SK-N-SH (cell line): ENCODE measurements at regions not wholly inside any gene's neighbourhood (a gene's known extent, or its start where the extent isn't known, plus 50 kb on each side); places are given as distances from the start of the nearest gene placed in this dataset.

Experiments
- CTCF ChIA-PET: fragments of 300-600, 350-600 bp; formaldehyde crosslinking; extraction: SDS; loops from one replicate; lab custom pipeline; 2021; lab: Yijun Ruan, JAX
- POLR2A ChIA-PET: fragments of 350-600 bp; sonication (Branson Sonifier 250); formaldehyde crosslinking; extraction: SDS; loops from one replicate; lab custom pipeline; 2020; ENCODE audit warnings: antibody characterized with exemption, inconsistent platforms; lab: Yijun Ruan, JAX
- DNase-seq: peaks from one replicate; pipeline ENCODE4 v3.0.0; 2012
- H2AFZ ChIP-seq: fragments of 200-600 bp; sonication (generic); 2 replicates; pipeline ENCODE4 v1.8.1; 2016; ENCODE audit warnings: antibody characterized with exemption, mild to moderate bottlenecking, low read depth
- H3F3A ChIP-seq: fragments of 200-600 bp; sonication (generic); replicated peaks from 2 replicates; pipeline ENCODE3; 2016; ENCODE audit warnings: antibody characterized with exemption, mild to moderate bottlenecking; ENCODE audit not compliant: insufficient read depth
- H3K27ac ChIP-seq, 2 experiments: fragments of 200-500 bp in 1 of 2; fragments of 200-600 bp in 1 of 2; sonication (Bioruptor generic) in 1 of 2; sonication (generic), shearing (Covaris generic) in 1 of 2; 2 replicates each; pipeline versions ENCODE4 v1.5.1 to v1.6.1; 2014 to 2016; ENCODE audit warnings: low read depth in 2 of 2, inconsistent platforms in 1 of 2, low read length in 1 of 2, mild to moderate bottlenecking in 1 of 2, mixed read lengths in 1 of 2
- H3K27me3 ChIP-seq: fragments of 200-600 bp; sonication (generic), shearing (Covaris generic); 2 replicates; pipeline ENCODE4 v1.6.1; 2016; ENCODE audit warnings: mixed run types; ENCODE audit not compliant: insufficient read depth
- H3K36me3 ChIP-seq, 2 experiments: fragments of 200-500 bp in 1 of 2; fragments of 200-600 bp in 1 of 2; sonication (Bioruptor generic) in 1 of 2; sonication (generic) in 1 of 2; replicated peaks in 1 of 2; 2 replicates each; pipeline versions ENCODE3 to v1.5.1; 2014 to 2016; ENCODE audit warnings: low read length in 1 of 2, mild to moderate bottlenecking in 1 of 2; ENCODE audit not compliant: insufficient read depth in 2 of 2, control insufficient read depth in 1 of 2
- H3K4me1 ChIP-seq, 2 experiments: fragments of 200-500 bp in 1 of 2; fragments of 200-600 bp in 1 of 2; sonication (Bioruptor generic) in 1 of 2; sonication (generic), shearing (Covaris generic) in 1 of 2; 2 replicates each; pipeline versions ENCODE4 v1.5.1 to v1.6.1; 2014 to 2016; ENCODE audit warnings: low read depth in 1 of 2, low read length in 1 of 2, mixed run types in 1 of 2; ENCODE audit not compliant: insufficient read depth in 2 of 2, control insufficient read depth in 1 of 2
- H3K4me2 ChIP-seq: fragments of 200-600 bp; sonication (generic), shearing (Covaris generic); 2 replicates; pipeline ENCODE4 v1.6.1; 2017; ENCODE audit warnings: mixed run types
- H3K4me3 ChIP-seq, 2 experiments: fragments of 200-500 bp in 1 of 2; fragments of 200-600 bp in 1 of 2; sonication (Bioruptor generic) in 1 of 2; sonication (generic), shearing (Covaris generic) in 1 of 2; 2 replicates each; pipeline versions ENCODE4 v1.5.1 to v1.8.1; 2014 to 2016; ENCODE audit warnings: low read depth in 2 of 2, inconsistent platforms in 1 of 2, low read length in 1 of 2, mild to moderate bottlenecking in 1 of 2, mixed read lengths in 1 of 2, moderate library complexity in 1 of 2
- H3K79me2 ChIP-seq: fragments of 200-600 bp; sonication (generic); 2 replicates; pipeline ENCODE4 v1.8.1; 2017; ENCODE audit warnings: mild to moderate bottlenecking; ENCODE audit not compliant: insufficient read depth
- H3K9ac ChIP-seq: fragments of 200-600 bp; sonication (generic); 2 replicates; pipeline ENCODE4 v1.6.1; 2017; ENCODE audit warnings: mixed run types
- H3K9me2 ChIP-seq: fragments of 200-600 bp; sonication (generic); 2 replicates; pipeline ENCODE4 v1.6.1; 2017; ENCODE audit warnings: mixed run types
- H3K9me3 ChIP-seq: fragments of 200-600 bp; sonication (generic); 2 replicates; pipeline ENCODE4 v1.6.1; 2017; ENCODE audit warnings: mixed run types, mild to moderate bottlenecking, moderate library complexity
- H4K20me1 ChIP-seq: fragments of 200-600 bp; sonication (generic); 2 replicates; pipeline ENCODE4 v1.6.1; 2017; ENCODE audit warnings: mild to moderate bottlenecking, mixed run types; ENCODE audit not compliant: insufficient read depth
- EZH2phosphoT487 ChIP-seq: fragments of 200-600 bp; sonication (generic); IDR thresholded peaks from 2 replicates; pipeline ENCODE4 v1.6.1; 2017; ENCODE audit warnings: low read depth, mixed run types, mild to moderate bottlenecking, antibody characterized with exemption, moderate library complexity, borderline replicate concordance
- FOSL2 ChIP-seq: IDR thresholded peaks from 2 replicates; pipeline ENCODE4 v1.4.0; 2012; ENCODE audit warnings: low read depth, mild to moderate bottlenecking, moderate library complexity, borderline replicate concordance
- FOXM1 ChIP-seq: IDR thresholded peaks from 2 replicates; pipeline ENCODE4 v1.4.0; 2012; ENCODE audit warnings: low read depth, mild to moderate bottlenecking
- JUND ChIP-seq: IDR thresholded peaks from 2 replicates; pipeline ENCODE4 v1.4.0; 2012
- MXI1 ChIP-seq: IDR thresholded peaks from 2 replicates; pipeline ENCODE4 v1.6.1; 2012; ENCODE audit warnings: mild to moderate bottlenecking, low read depth, low read length, improper control_type of control experiment
- PBX3 ChIP-seq: IDR thresholded peaks from 2 replicates; pipeline ENCODE4; 2012
- POLR2AphosphoS5 ChIP-seq: IDR thresholded peaks from 2 replicates; pipeline ENCODE4 v1.6.1; 2012; ENCODE audit warnings: low read depth, low read length
- REST ChIP-seq: IDR thresholded peaks from 2 replicates; pipeline ENCODE4 v1.6.1; 2012; ENCODE audit warnings: mild to moderate bottlenecking, low read depth, low read length, moderate library complexity
- RFX5 ChIP-seq: IDR thresholded peaks from 2 replicates; pipeline ENCODE4 v1.6.1; 2012; ENCODE audit warnings: mild to moderate bottlenecking, improper control_type of control experiment, low read length
- RXRA ChIP-seq: IDR thresholded peaks from 2 replicates; pipeline ENCODE4 v1.4.0; 2012; ENCODE audit warnings: low read depth, mild to moderate bottlenecking, borderline replicate concordance
- SIN3A ChIP-seq: IDR thresholded peaks from 2 replicates; pipeline ENCODE4 v1.6.1; 2012; ENCODE audit warnings: low read depth, mild to moderate bottlenecking, low read length, moderate library complexity, borderline replicate concordance
- TAF1 ChIP-seq: IDR thresholded peaks from 2 replicates; pipeline ENCODE4 v1.6.1; 2012; ENCODE audit warnings: low read depth, mild to moderate bottlenecking, low read length, moderate library complexity, borderline replicate concordance
- TCF12 ChIP-seq: IDR thresholded peaks from 2 replicates; pipeline ENCODE4 v1.4.0; 2012
- TEAD4 ChIP-seq: IDR thresholded peaks from 2 replicates; pipeline ENCODE4 v1.4.0; 2012; ENCODE audit warnings: mild to moderate bottlenecking, borderline replicate concordance; ENCODE audit not compliant: insufficient read depth
- USF2 ChIP-seq: fragments of 150-350 bp; IDR thresholded peaks from 2 replicates; pipeline ENCODE4 v1.6.1; 2017; ENCODE audit warnings: antibody characterized with exemption, low read length, low read depth, borderline replicate concordance
- YY1 ChIP-seq: IDR thresholded peaks from 2 replicates; pipeline ENCODE4 v1.4.0; 2012; ENCODE audit warnings: low read depth, mild to moderate bottlenecking
- WGBS: methylation state at CpG from one replicate; pipeline ENCODE4 v1.1.6; 2017; ENCODE audit warnings: low lambda C conversion rate; 5-methylcytosine and 5-hydroxymethylcytosine counted together
- TF ChIP-seq, protein P1 (sequence below): IDR thresholded peaks from 2 replicates; pipeline ENCODE4 v1.4.0; 2012; ENCODE audit warnings: low read depth, borderline replicate concordance
- TF ChIP-seq, protein P2 (sequence below): fragments of 150-350 bp; IDR thresholded peaks from 2 replicates; pipeline ENCODE4 v1.6.1; 2016; ENCODE audit warnings: mild to moderate bottlenecking, low read depth, low read length

DNA sequence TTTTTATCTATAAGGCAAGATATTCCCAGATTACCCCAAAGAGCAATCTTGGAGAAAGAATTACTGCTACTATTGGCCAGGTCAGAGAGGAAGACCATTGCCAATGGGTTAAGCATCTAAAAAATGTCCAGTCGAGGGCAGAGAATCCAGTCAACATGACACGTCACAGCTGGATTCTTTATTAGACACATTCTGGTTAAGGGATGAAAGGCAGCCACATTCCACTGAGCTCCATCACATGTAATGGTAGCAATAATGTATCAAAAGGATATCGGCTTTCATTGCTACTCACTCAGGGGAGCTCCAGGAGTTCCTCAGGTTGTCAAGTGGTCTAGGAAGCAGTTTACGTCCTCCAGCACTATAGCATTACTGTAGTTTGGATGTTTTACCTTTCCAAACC, 421.1 kb downstream of the PLOD2 start:
- H3K4me1 ChIP-seq, result no peaks in the 10 kb centered on the region
- no peaks in the 10 kb centered on the region for H3K79me2 ChIP-seq
- H3K9ac ChIP-seq, result no peak overlapping the region
- no peaks in the 10 kb centered on the region for H3F3A ChIP-seq
- H3K27ac ChIP-seq, result no peak overlapping the region
- H3K9me3 ChIP-seq, result no peaks in the 10 kb centered on the region
- TF ChIP-seq TAF1, result no peak
- TF ChIP-seq REST, result no peak
- no peak for TF ChIP-seq YY1
- no peak for TF ChIP-seq RFX5
- TF ChIP-seq TEAD4, result no peak
- TF ChIP-seq SIN3A, result no peak
- TF ChIP-seq, protein P1, sequence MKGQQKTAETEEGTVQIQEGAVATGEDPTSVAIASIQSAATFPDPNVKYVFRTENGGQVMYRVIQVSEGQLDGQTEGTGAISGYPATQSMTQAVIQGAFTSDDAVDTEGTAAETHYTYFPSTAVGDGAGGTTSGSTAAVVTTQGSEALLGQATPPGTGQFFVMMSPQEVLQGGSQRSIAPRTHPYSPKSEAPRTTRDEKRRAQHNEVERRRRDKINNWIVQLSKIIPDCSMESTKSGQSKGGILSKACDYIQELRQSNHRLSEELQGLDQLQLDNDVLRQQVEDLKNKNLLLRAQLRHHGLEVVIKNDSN, result no peak
- no peak for TF ChIP-seq PBX3
- TF ChIP-seq, protein P2, sequence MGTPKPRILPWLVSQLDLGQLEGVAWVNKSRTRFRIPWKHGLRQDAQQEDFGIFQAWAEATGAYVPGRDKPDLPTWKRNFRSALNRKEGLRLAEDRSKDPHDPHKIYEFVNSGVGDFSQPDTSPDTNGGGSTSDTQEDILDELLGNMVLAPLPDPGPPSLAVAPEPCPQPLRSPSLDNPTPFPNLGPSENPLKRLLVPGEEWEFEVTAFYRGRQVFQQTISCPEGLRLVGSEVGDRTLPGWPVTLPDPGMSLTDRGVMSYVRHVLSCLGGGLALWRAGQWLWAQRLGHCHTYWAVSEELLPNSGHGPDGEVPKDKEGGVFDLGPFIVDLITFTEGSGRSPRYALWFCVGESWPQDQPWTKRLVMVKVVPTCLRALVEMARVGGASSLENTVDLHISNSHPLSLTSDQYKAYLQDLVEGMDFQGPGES, result no peak
- no peak for TF ChIP-seq FOXM1
- ChIA-PET POLR2A (no interaction called here), CTCF (no interaction called here)
- H3K27me3 ChIP-seq, result no peaks in the 10 kb centered on the region
- no peaks in the 10 kb centered on the region for H4K20me1 ChIP-seq
- no peak overlapping the region for H3K4me2 ChIP-seq
- H3K9me2 ChIP-seq, result no peaks in the 10 kb centered on the region
- H3K36me3 ChIP-seq, result no peaks in the 10 kb centered on the region
- no peak for DNase-seq
- no peak overlapping the region for H2AFZ ChIP-seq
- no peak overlapping the region for H3K4me3 ChIP-seq
- 0% methylated on average over 4 of the region's 4 CpGs for WGBS

DNA sequence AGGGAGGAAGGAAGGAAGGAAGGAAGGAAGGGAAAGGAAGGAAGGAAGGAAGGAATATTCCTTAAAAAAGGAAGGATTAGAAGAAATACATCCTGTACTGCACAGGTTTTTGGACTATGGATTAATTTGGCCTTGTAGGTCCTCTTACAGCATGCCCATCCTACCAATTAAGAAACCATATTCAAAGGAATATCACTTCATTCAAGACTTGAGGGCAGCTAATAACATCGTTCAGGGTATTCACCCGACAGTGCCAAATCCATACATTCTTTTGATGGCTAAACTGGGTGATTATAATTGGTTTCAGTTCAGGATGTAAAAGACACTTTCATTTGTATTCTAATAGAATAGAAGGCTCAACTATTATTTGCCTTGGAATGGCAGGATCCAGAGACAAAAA, 410.3 kb downstream of the PLOD2 start:
- H3K4me2 ChIP-seq, result no peak overlapping the region
- H3K9me2 ChIP-seq, result no peaks in the 10 kb centered on the region
- no peaks in the 10 kb centered on the region for H3K27me3 ChIP-seq
- H3K36me3 ChIP-seq, result no peaks in the 10 kb centered on the region
- no peak for TF ChIP-seq EZH2phosphoT487
- no peak for TF ChIP-seq RXRA
- no peak for TF ChIP-seq FOXM1
- no peak for TF ChIP-seq USF2
- TF ChIP-seq TCF12, result no peak
- no peak for TF ChIP-seq MXI1
- TF ChIP-seq JUND, result no peak
- TF ChIP-seq FOSL2, result no peak
- TF ChIP-seq POLR2AphosphoS5, result no peak
- TF ChIP-seq, protein P2, result no peak
- no peaks in the 10 kb centered on the region for H3K9me3 ChIP-seq
- 4% methylated on average over 2 of the region's 2 CpGs for WGBS
- no peak overlapping the region for H3K4me3 ChIP-seq
- CTCF ChIA-PET, result no interaction called here
- no peaks in the 10 kb centered on the region for H3F3A ChIP-seq
- no peak overlapping the region for H3K9ac ChIP-seq
- no peak overlapping the region for H2AFZ ChIP-seq
- H3K27ac ChIP-seq, result no peak overlapping the region
- POLR2A ChIA-PET, result no interaction called here
- DNase-seq, result no peak
- H3K4me1 ChIP-seq, result no peaks in the 10 kb centered on the region
- H4K20me1 ChIP-seq, result no peaks in the 10 kb centered on the region
- H3K79me2 ChIP-seq, result no peaks in the 10 kb centered on the region
